H1 (cell line): ENCODE measurements at regions not wholly inside any gene's neighbourhood (a gene's known extent, or its start where the extent isn't known, plus 50 kb on each side); places are given as distances from the start of the nearest gene placed in this dataset.

Experiments used
- CTCF ChIA-PET: fragments of 300-600 bp; sonication (Branson Sonifier 250); formaldehyde crosslinking; loops from one replicate; lab custom pipeline; 2021; ENCODE audit not compliant: partially characterized antibody; lab: Charles Lee
- POLR2A ChIA-PET: fragments of 300-600 bp; sonication (Branson Sonifier 250); formaldehyde crosslinking; loops from one replicate; lab custom pipeline; 2021; ENCODE audit warnings: inconsistent platforms; ENCODE audit not compliant: partially characterized antibody; lab: Charles Lee
- DNase-seq, 2 experiments: peaks; one replicate each; pipeline versions ENCODE4 v3.0.0 to v3.0.0-alpha.2; 2010 to 2022; ENCODE audit warnings: low spot score in 2 of 2, low read depth in 1 of 2, mixed read lengths in 1 of 2
- FAIRE-seq: peaks from 2 replicates; lab custom pipeline; 2011; peaks lifted over from hg19 to GRCh38; lab: Jason Lieb, UNC
- H2AFZ ChIP-seq: 2 replicates; pipeline ENCODE4 v1.8.1; 2012; ENCODE audit warnings: low read length, inconsistent platforms
- H2AK5ac ChIP-seq: 2 replicates; pipeline ENCODE4 v1.6.1; 2013; ENCODE audit warnings: low read depth, low read length
- H2BK120ac ChIP-seq: replicated peaks from 2 replicates; pipeline ENCODE3; 2013; ENCODE audit warnings: low read depth, low read length, inconsistent platforms
- H2BK12ac ChIP-seq: 2 replicates; pipeline ENCODE4 v1.6.1; 2013; ENCODE audit warnings: low read depth, low read length
- H2BK15ac ChIP-seq: 2 replicates; pipeline ENCODE4 v1.6.1; 2013; ENCODE audit warnings: low read length
- H2BK20ac ChIP-seq: 2 replicates; pipeline ENCODE4 v1.6.1; 2013; ENCODE audit warnings: low read length
- H2BK5ac ChIP-seq: 2 replicates; pipeline ENCODE4 v1.6.1; 2013; ENCODE audit warnings: low read depth, low read length
- H3K14ac ChIP-seq: 2 replicates; pipeline ENCODE4 v1.6.1; 2013; ENCODE audit warnings: inconsistent platforms; ENCODE audit not compliant: insufficient read length
- H3K18ac ChIP-seq: 2 replicates; pipeline ENCODE4 v1.6.1; 2013; ENCODE audit warnings: low read length; ENCODE audit errors: extremely low read depth
- H3K23ac ChIP-seq: 2 replicates; pipeline ENCODE4 v1.6.1; 2013; ENCODE audit warnings: inconsistent platforms; ENCODE audit not compliant: insufficient read length
- H3K23me2 ChIP-seq: 2 replicates; pipeline ENCODE4 v1.6.1; 2013; ENCODE audit warnings: low read depth, low read length
- H3K27ac ChIP-seq: 2 replicates; pipeline ENCODE4 v1.6.1; 2011; ENCODE audit warnings: low read depth, low read length, inconsistent platforms
- H3K27me3 ChIP-seq, 4 experiments: replicated peaks in 1 of 4; 1 replicate in 1 of 4; 2 replicates in 3 of 4; pipeline versions ENCODE4 v1.6.1 to v1.8.1; 2011 to 2013; ENCODE audit warnings: low read length in 3 of 4, mild to moderate bottlenecking in 3 of 4, inconsistent platforms in 2 of 4, mixed read lengths in 2 of 4, moderate library complexity in 1 of 4; ENCODE audit not compliant: control insufficient read depth in 3 of 4, insufficient read depth in 3 of 4; ENCODE audit errors: extremely low read depth in 1 of 4
- H3K36me3 ChIP-seq, 4 experiments: 2 replicates each; pipeline versions ENCODE4 v1.6.1 to v1.8.1; 2011 to 2013; ENCODE audit warnings: mild to moderate bottlenecking in 4 of 4, low read length in 3 of 4, moderate library complexity in 2 of 4, control low read depth in 1 of 4, inconsistent platforms in 1 of 4; ENCODE audit not compliant: insufficient read depth in 4 of 4, control insufficient read depth in 2 of 4
- H3K4ac ChIP-seq: replicated peaks from 2 replicates; pipeline ENCODE3; 2013; ENCODE audit warnings: low read length, low read depth, mixed read lengths, inconsistent platforms; ENCODE audit not compliant: insufficient read length
- H3K4me1 ChIP-seq, 4 experiments: replicated peaks in 1 of 4; 1 replicate in 1 of 4; 2 replicates in 3 of 4; pipeline versions ENCODE4 v1.6.1 to v1.8.1; 2011 to 2013; ENCODE audit warnings: low read length in 3 of 4, inconsistent platforms in 2 of 4, mixed read lengths in 1 of 4; ENCODE audit not compliant: insufficient read depth in 4 of 4, control insufficient read depth in 3 of 4
- H3K4me2 ChIP-seq, 2 experiments: 2 replicates each; pipeline versions ENCODE4 v1.6.1 to v1.8.1; 2011 to 2013; ENCODE audit warnings: low read depth in 2 of 2, low read length in 2 of 2, control low read depth in 1 of 2, inconsistent platforms in 1 of 2, mild to moderate bottlenecking in 1 of 2; ENCODE audit not compliant: insufficient read depth in 1 of 2
- H3K4me3 ChIP-seq, 4 experiments: fragments of 200-600, 300-600 bp in 1 of 4; sonication (generic), shearing (Covaris generic), sonication (Bioruptor Twin) in 1 of 4; 2 replicates each; pipeline versions ENCODE4 v1.5.1 to v1.8.1; 2011 to 2016; ENCODE audit warnings: low read length in 4 of 4, low read depth in 3 of 4, control low read depth in 2 of 4, inconsistent platforms in 2 of 4, mild to moderate bottlenecking in 2 of 4, mixed read lengths in 1 of 4, moderate library complexity in 1 of 4; ENCODE audit not compliant: insufficient read depth in 2 of 4; ENCODE audit errors: extremely low read depth in 1 of 4
- H3K56ac ChIP-seq: replicated peaks from 2 replicates; pipeline ENCODE3; 2013; ENCODE audit warnings: low read depth, mild to moderate bottlenecking, mixed read lengths, low read length, inconsistent platforms; ENCODE audit not compliant: insufficient read length
- H3K79me1 ChIP-seq: 2 replicates; pipeline ENCODE4 v1.6.1; 2013; ENCODE audit warnings: low read depth, low read length, control low read depth
- H3K79me2 ChIP-seq, 2 experiments: 2 replicates each; pipeline versions ENCODE4 v1.6.1 to v1.8.1; 2012 to 2013; ENCODE audit warnings: low read length in 2 of 2, mild to moderate bottlenecking in 2 of 2, inconsistent platforms in 1 of 2; ENCODE audit not compliant: insufficient read depth in 2 of 2, control insufficient read depth in 1 of 2
- H3K9ac ChIP-seq, 4 experiments: replicated peaks in 1 of 4; 1 replicate in 1 of 4; 2 replicates in 3 of 4; pipeline versions ENCODE4 v1.6.1 to v1.8.1; 2011 to 2013; ENCODE audit warnings: low read depth in 3 of 4, low read length in 3 of 4, control low read depth in 2 of 4, mild to moderate bottlenecking in 2 of 4, moderate library complexity in 2 of 4, inconsistent platforms in 1 of 4; ENCODE audit errors: extremely low read depth in 1 of 4
- H3K9me3 ChIP-seq, 2 experiments: 2 replicates each; pipeline versions ENCODE4 v1.6.1 to v1.8.1; 2012 to 2013; ENCODE audit warnings: mild to moderate bottlenecking in 2 of 2, moderate library complexity in 2 of 2, control low read depth in 1 of 2, inconsistent platforms in 1 of 2, low read depth in 1 of 2, low read length in 1 of 2, mixed read lengths in 1 of 2; ENCODE audit not compliant: insufficient read depth in 2 of 2
- H4K20me1 ChIP-seq, 2 experiments: replicated peaks in 1 of 2; 2 replicates each; pipeline versions ENCODE3 to v1.8.1; 2011 to 2013; ENCODE audit warnings: inconsistent platforms in 2 of 2, low read length in 2 of 2, mild to moderate bottlenecking in 1 of 2; ENCODE audit not compliant: insufficient read depth in 2 of 2, control insufficient read depth in 1 of 2
- H4K5ac ChIP-seq: 2 replicates; pipeline ENCODE4 v1.6.1; 2013; ENCODE audit warnings: low read length, low read depth, mixed read lengths, inconsistent platforms; ENCODE audit not compliant: insufficient read length
- H4K8ac ChIP-seq: 2 replicates; pipeline ENCODE4 v1.8.0; 2013; ENCODE audit warnings: mild to moderate bottlenecking, moderate library complexity, low read length, inconsistent platforms; ENCODE audit not compliant: insufficient read depth; ENCODE audit errors: extremely low read depth
- H4K91ac ChIP-seq: replicated peaks from 2 replicates; pipeline ENCODE3; 2013; ENCODE audit warnings: low read length, mixed read lengths, inconsistent platforms; ENCODE audit not compliant: insufficient read length
- CBX5 ChIP-seq: fragments of 300-800, 300-1000 bp; sonication (generic); IDR thresholded peaks from 2 replicates; pipeline ENCODE4 v1.7.1; 2016; ENCODE audit warnings: antibody characterized with exemption, low read length, low read depth
- HDAC2 ChIP-seq, 2 experiments: fragments of 300-600 bp in 1 of 2; sonication (generic) in 1 of 2; IDR thresholded peaks; 2 replicates each; pipeline ENCODE4 v1.6.1; 2011 to 2012; ENCODE audit warnings: low read depth in 2 of 2, low read length in 2 of 2, mild to moderate bottlenecking in 2 of 2, moderate library complexity in 2 of 2, borderline replicate concordance in 1 of 2, inconsistent platforms in 1 of 2
- NANOG ChIP-seq: IDR thresholded peaks from 2 replicates; pipeline ENCODE4 v1.6.1; 2011; ENCODE audit warnings: low read length, low read depth, mild to moderate bottlenecking, inconsistent platforms; ENCODE audit not compliant: insufficient read depth, poor library complexity, severe bottlenecking
- RAD21 ChIP-seq, 2 experiments: IDR thresholded peaks in 1 of 2; conservative IDR thresholded peaks in 1 of 2; 2 replicates each; pipeline ENCODE4 v1.6.1; 2011; ENCODE audit warnings: low read depth in 2 of 2, low read length in 2 of 2, improper control_type of control experiment in 1 of 2, inconsistent platforms in 1 of 2, mild to moderate bottlenecking in 1 of 2, moderate library complexity in 1 of 2
- RXRA ChIP-seq: IDR thresholded peaks from 2 replicates; pipeline ENCODE4 v1.6.1; 2011; ENCODE audit warnings: low read depth, mild to moderate bottlenecking, low read length, moderate library complexity; ENCODE audit not compliant: insufficient read depth
- TAF7 ChIP-seq: optimal IDR thresholded peaks from 2 replicates; pipeline ENCODE3; 2011; ENCODE audit warnings: low read depth, mild to moderate bottlenecking, inconsistent platforms, low read length, moderate library complexity, borderline replicate concordance
- TF ChIP-seq, protein P1 (sequence below): IDR thresholded peaks from 2 replicates; pipeline ENCODE4 v1.6.1; 2011; ENCODE audit warnings: low read length, improper control_type of control experiment
- TF ChIP-seq, protein P2 (sequence below): IDR thresholded peaks from 2 replicates; pipeline ENCODE4 v1.6.1; 2012; ENCODE audit warnings: low read length, inconsistent platforms

DNA sequence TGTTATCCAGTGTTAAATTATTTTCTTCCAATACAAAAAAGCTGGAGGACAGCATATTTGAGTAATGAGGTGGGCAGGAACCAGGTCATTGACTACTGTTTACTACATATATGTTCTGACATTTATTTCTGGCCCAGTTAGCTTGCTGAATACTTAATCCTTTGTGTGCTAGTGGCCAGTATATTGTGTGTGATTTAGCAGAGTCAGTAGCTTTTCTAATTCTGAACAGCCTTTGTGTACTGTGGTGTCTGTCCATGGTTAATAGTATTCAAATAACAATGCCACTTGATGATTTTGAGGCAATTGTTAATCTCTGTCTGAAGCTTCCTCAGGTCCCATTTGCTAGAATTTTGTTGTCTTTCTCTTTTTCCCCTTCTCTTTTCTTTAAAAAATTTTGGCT lies 286.5 kb upstream of the E2F7 start:
- ChIA-PET CTCF (no interaction called here), POLR2A (no interaction called here)
- H2AK5ac ChIP-seq, result no peak overlapping the region
- H3K23ac ChIP-seq, result no peak overlapping the region
- FAIRE-seq, result no peak
- H2BK12ac ChIP-seq, result no peak overlapping the region
- no peak overlapping the region for H3K4me2 ChIP-seq
- H3K4me1 ChIP-seq, result no peaks in the 10 kb centered on the region; a peak in 1 of 7 replicates
- H3K4me3 ChIP-seq, result no peak overlapping the region
- no peak overlapping the region for H3K27ac ChIP-seq
- no peak overlapping the region for H2BK20ac ChIP-seq
- H4K5ac ChIP-seq, result no peak overlapping the region
- no peak overlapping the region for H3K56ac ChIP-seq
- H2AFZ ChIP-seq, result no peak overlapping the region
- no peaks in the 10 kb centered on the region for H3K79me2 ChIP-seq
- no peak overlapping the region for H3K9ac ChIP-seq
- no peak overlapping the region for H3K18ac ChIP-seq
- H2BK15ac ChIP-seq, result no peak overlapping the region
- no peaks in the 10 kb centered on the region for H3K27me3 ChIP-seq
- no peaks in the 10 kb centered on the region for H3K36me3 ChIP-seq
- H3K23me2 ChIP-seq, result no peaks in the 10 kb centered on the region
- no peak overlapping the region for H2BK120ac ChIP-seq
- no peak overlapping the region for H3K4ac ChIP-seq
- H3K79me1 ChIP-seq, result no peaks in the 10 kb centered on the region
- no peaks in the 10 kb centered on the region for H4K20me1 ChIP-seq
- DNase-seq, result no peak
- H4K91ac ChIP-seq, result no peak overlapping the region
- H3K14ac ChIP-seq, result no peak overlapping the region
- no peak overlapping the region for H4K8ac ChIP-seq
- no peaks in the 10 kb centered on the region for H3K9me3 ChIP-seq
- no peak overlapping the region for H2BK5ac ChIP-seq
- TF ChIP-seq, protein P1, sequence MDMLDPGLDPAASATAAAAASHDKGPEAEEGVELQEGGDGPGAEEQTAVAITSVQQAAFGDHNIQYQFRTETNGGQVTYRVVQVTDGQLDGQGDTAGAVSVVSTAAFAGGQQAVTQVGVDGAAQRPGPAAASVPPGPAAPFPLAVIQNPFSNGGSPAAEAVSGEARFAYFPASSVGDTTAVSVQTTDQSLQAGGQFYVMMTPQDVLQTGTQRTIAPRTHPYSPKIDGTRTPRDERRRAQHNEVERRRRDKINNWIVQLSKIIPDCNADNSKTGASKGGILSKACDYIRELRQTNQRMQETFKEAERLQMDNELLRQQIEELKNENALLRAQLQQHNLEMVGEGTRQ, result no peak
- TF ChIP-seq NANOG, result no peak
- TF ChIP-seq RAD21 (IDR thresholded peaks at IDR 0.05 in 1 of 2, conservative IDR thresholded peaks at IDR 0.05 in 1 of 2; ENCODE audit: low read depth in 2 of 2, low read length in 2 of 2), result no peak
- TF ChIP-seq HDAC2 (IDR thresholded peaks at IDR 0.05; ENCODE audit: borderline replicate concordance in 1 of 2, low read depth in 2 of 2, low read length in 2 of 2), result no peak
- TF ChIP-seq CBX5, result no peak
- no peak for TF ChIP-seq TAF7
- no peak for TF ChIP-seq RXRA
- TF ChIP-seq, protein P2, sequence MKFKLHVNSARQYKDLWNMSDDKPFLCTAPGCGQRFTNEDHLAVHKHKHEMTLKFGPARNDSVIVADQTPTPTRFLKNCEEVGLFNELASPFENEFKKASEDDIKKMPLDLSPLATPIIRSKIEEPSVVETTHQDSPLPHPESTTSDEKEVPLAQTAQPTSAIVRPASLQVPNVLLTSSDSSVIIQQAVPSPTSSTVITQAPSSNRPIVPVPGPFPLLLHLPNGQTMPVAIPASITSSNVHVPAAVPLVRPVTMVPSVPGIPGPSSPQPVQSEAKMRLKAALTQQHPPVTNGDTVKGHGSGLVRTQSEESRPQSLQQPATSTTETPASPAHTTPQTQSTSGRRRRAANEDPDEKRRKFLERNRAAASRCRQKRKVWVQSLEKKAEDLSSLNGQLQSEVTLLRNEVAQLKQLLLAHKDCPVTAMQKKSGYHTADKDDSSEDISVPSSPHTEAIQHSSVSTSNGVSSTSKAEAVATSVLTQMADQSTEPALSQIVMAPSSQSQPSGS, result no peak
